Neural progenitor cell (in vitro differentiated cells): ENCODE measurements at regions not wholly inside any gene's neighbourhood (a gene's known extent, or its start where the extent isn't known, plus 50 kb on each side); places are given as distances from the start of the nearest gene placed in this dataset.

Source experiments
- EZH2phosphoT487 ChIP-seq: fragments of 200-600 bp; sonication (generic); IDR thresholded peaks from 2 replicates; pipeline ENCODE4 v1.6.1; 2017; ENCODE audit warnings: antibody characterized with exemption
- TF ChIP-seq, protein P1 (sequence below): fragments of 200-600 bp; sonication (generic); IDR thresholded peaks from 2 replicates; pipeline ENCODE4 v1.5.1; 2017; ENCODE audit warnings: antibody characterized with exemption, mild to moderate bottlenecking

DNA sequence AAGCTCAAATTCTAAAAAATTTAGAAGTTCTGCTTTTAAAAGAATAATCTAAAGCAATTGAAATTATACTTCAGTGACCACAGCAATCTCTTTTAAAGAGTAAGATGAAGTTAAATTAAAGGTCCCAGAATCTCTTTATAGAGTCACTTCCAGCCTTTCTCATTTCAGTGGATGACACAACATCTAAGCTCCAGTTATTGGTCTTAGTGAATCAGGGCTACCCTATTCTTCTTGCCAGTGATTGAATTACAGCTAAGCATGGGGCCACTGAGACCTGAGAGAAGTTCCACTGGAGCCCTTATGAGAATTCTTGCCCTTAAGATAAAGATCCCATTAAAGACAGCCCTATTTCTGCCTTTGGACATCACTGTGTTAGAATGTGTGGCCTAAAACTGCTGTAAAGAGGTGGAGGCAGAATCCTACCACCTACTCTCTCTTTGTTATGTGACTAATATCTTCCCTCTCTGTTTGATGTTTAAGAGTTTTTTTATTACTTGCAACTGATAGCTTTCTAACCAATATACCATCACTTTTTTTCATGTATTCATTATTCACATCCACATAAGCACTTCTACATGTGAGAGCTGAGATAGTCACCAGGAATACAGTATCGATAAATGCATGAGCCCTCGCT is 128.6 kb downstream of the UNC5CL start:
- TF ChIP-seq, protein P1, sequence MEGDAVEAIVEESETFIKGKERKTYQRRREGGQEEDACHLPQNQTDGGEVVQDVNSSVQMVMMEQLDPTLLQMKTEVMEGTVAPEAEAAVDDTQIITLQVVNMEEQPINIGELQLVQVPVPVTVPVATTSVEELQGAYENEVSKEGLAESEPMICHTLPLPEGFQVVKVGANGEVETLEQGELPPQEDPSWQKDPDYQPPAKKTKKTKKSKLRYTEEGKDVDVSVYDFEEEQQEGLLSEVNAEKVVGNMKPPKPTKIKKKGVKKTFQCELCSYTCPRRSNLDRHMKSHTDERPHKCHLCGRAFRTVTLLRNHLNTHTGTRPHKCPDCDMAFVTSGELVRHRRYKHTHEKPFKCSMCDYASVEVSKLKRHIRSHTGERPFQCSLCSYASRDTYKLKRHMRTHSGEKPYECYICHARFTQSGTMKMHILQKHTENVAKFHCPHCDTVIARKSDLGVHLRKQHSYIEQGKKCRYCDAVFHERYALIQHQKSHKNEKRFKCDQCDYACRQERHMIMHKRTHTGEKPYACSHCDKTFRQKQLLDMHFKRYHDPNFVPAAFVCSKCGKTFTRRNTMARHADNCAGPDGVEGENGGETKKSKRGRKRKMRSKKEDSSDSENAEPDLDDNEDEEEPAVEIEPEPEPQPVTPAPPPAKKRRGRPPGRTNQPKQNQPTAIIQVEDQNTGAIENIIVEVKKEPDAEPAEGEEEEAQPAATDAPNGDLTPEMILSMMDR, result no peak
- no peak for TF ChIP-seq EZH2phosphoT487
